Glutamatergic neuron (in vitro differentiated cells): ENCODE measurements at regions not wholly inside any gene's neighbourhood (a gene's known extent, or its start where the extent isn't known, plus 50 kb on each side); places are given as distances from the start of the nearest gene placed in this dataset.

ENCODE experiments used
- DNase-seq: peaks from one replicate; pipeline ENCODE4 v3.0.0; 2022
- H3K27ac Mint-ChIP-seq: one replicate; pipeline ENCODE4 v1.8.0; 2020; ENCODE audit warnings: mild to moderate bottlenecking, mixed read lengths, inconsistent platforms; ENCODE audit not compliant: unreplicated experiment
- H3K27me3 Mint-ChIP-seq: one replicate; pipeline ENCODE4 v1.8.0; 2020; ENCODE audit warnings: mild to moderate bottlenecking, moderate library complexity, mixed read lengths, inconsistent platforms; ENCODE audit not compliant: unreplicated experiment
- H3K36me3 Mint-ChIP-seq: one replicate; pipeline ENCODE4 v1.8.0; 2020; ENCODE audit warnings: mild to moderate bottlenecking, mixed read lengths, inconsistent platforms; ENCODE audit not compliant: unreplicated experiment
- H3K4me1 Mint-ChIP-seq: one replicate; pipeline ENCODE4 v1.8.0; 2020; ENCODE audit warnings: mild to moderate bottlenecking, low read depth, mixed read lengths, inconsistent platforms; ENCODE audit not compliant: unreplicated experiment
- H3K4me3 Mint-ChIP-seq: one replicate; pipeline ENCODE4 v1.8.0; 2020; ENCODE audit warnings: mild to moderate bottlenecking, mixed read lengths, inconsistent platforms; ENCODE audit not compliant: unreplicated experiment
- H3K9me3 Mint-ChIP-seq: one replicate; pipeline ENCODE4 v1.8.0; 2020; ENCODE audit warnings: mild to moderate bottlenecking, moderate library complexity, mixed read lengths, inconsistent platforms; ENCODE audit not compliant: unreplicated experiment
- CTCF ChIP-seq: fragments of 200-600 bp; sonication (generic); IDR thresholded peaks from one replicate; pipeline ENCODE4 v1.5.0; 2021; ENCODE audit not compliant: partially characterized antibody, unreplicated experiment

- DNase-seq: no peak
- peaks cover 17% of the 10 kb centered on the region for H3K36me3 Mint-ChIP-seq
- no peaks in the 10 kb centered on the region for H3K27me3 Mint-ChIP-seq
- no peak overlapping the region for H3K27ac Mint-ChIP-seq
- no peak overlapping the region for H3K4me3 Mint-ChIP-seq
- TF ChIP-seq CTCF: no peak
- peaks cover 3% of the 10 kb centered on the region for H3K9me3 Mint-ChIP-seq
- no peaks in the 10 kb centered on the region for H3K4me1 Mint-ChIP-seq
Observed at GRCh38 chr4:144313370-144313769, 172.9 kb upstream of the GYPA start.

DNA sequence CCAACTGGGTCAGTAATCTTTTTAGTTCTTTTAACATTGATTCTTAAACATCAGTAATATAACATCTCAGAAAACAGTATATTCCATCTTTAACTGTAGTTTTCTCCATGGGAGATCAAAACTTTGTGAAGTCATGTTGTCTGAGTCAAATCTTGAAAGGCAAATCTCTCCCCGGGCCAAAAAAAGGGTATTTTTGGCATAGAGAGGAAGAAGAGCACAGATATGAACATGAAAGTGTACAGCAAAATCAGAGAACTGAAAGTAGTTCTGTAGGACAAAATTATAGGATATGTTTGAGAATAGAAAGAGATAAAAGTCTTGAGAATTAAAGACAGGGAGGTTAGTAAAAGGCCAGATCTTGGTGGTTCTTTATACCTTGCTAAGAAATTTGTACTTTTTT lies 176.4 kb upstream of the GYPA start:
- no peak for TF ChIP-seq CTCF
- Mint-ChIP-seq H3K27ac (no peak overlapping the region), H3K4me3 (no peak overlapping the region), H3K36me3 (peaks cover 17% of the 10 kb centered on the region), H3K4me1 (no peaks in the 10 kb centered on the region), H3K27me3 (no peaks in the 10 kb centered on the region), H3K9me3 (peaks cover 3% of the 10 kb centered on the region)
- no peak for DNase-seq

DNA sequence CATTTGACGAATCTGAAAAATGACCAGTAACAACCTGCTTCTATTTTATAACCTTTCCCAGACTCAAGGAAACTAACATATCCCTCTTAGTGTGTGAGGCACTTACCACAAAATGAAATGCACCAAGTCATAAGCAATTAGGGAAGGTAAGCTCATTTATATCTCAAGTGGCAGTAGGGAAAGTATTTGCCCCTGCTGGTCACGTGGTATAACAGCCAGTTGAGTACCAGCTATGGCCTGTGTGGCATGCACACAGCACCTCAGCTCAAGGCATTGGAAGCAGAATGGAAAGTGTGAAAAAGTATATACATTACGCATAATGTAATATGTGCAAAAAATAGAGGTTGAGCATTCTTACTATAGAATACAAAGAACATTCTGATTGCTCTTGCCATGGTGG lies 178.3 kb upstream of the GYPA start:
- TF ChIP-seq CTCF: peak; percentile 18
- no peak for DNase-seq
- Mint-ChIP-seq H3K36me3 (peaks cover 17% of the 10 kb centered on the region), H3K4me1 (no peaks in the 10 kb centered on the region), H3K9me3 (peaks cover 3% of the 10 kb centered on the region), H3K4me3 (no peak overlapping the region), H3K27ac (no peak overlapping the region), H3K27me3 (no peaks in the 10 kb centered on the region)

DNA sequence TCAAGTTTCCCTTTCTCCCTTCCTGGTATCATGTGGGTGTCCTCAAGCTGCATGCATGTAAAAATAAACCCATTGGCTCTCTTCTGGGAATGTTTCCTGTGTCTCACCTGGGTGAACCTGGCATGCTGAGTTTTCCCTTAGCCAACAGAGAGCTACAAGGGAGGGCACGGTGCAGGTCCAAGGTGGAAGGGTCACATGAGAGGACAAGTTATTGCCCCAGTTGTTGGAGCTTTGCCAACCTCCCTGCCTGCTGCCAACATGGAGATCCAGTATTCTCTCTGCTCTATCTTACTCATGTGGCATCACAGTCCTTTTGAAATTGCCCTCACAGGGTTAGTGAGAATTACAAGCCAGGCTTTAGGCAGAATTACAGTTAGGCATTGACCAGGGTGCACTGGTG lies 196.1 kb upstream of the GYPA start:
- H3K9me3 Mint-ChIP-seq: no peaks in the 10 kb centered on the region
- no peak overlapping the region for H3K4me3 Mint-ChIP-seq
- H3K4me1 Mint-ChIP-seq: no peaks in the 10 kb centered on the region
- H3K36me3 Mint-ChIP-seq: no peaks in the 10 kb centered on the region
- no peak for DNase-seq
- TF ChIP-seq CTCF: no peak
- H3K27ac Mint-ChIP-seq: no peak overlapping the region
- H3K27me3 Mint-ChIP-seq: peaks cover 3% of the 10 kb centered on the region

GRCh38 chr4:144338148-144338547 lies 197.6 kb upstream of the GYPA start:
- H3K9me3 Mint-ChIP-seq: no peaks in the 10 kb centered on the region

More at GRCh38 chr4:144338148-144338547, 197.6 kb upstream of the GYPA start:
- H3K4me1 Mint-ChIP-seq: no peaks in the 10 kb centered on the region
- H3K36me3 Mint-ChIP-seq: no peaks in the 10 kb centered on the region
- H3K4me3 Mint-ChIP-seq: no peak overlapping the region
- H3K27me3 Mint-ChIP-seq: peaks cover 3% of the 10 kb centered on the region
- TF ChIP-seq CTCF: no peak
- DNase-seq: no peak
- H3K27ac Mint-ChIP-seq: no peak overlapping the region
